Erythroblast (primary cell): ENCODE measurements at regions not wholly inside any gene's neighbourhood (a gene's known extent, or its start where the extent isn't known, plus 50 kb on each side); places are given as distances from the start of the nearest gene placed in this dataset.

Experiments used
- GATA1 ChIP-seq: IDR thresholded peaks from 2 replicates; pipeline ENCODE4 v1.6.1; 2011; ENCODE audit warnings: low read depth, mild to moderate bottlenecking, control low read depth, low read length, moderate library complexity
- POLR2A ChIP-seq: IDR thresholded peaks from 2 replicates; pipeline ENCODE4 v1.6.1; 2011; ENCODE audit warnings: mild to moderate bottlenecking, low read length

DNA sequence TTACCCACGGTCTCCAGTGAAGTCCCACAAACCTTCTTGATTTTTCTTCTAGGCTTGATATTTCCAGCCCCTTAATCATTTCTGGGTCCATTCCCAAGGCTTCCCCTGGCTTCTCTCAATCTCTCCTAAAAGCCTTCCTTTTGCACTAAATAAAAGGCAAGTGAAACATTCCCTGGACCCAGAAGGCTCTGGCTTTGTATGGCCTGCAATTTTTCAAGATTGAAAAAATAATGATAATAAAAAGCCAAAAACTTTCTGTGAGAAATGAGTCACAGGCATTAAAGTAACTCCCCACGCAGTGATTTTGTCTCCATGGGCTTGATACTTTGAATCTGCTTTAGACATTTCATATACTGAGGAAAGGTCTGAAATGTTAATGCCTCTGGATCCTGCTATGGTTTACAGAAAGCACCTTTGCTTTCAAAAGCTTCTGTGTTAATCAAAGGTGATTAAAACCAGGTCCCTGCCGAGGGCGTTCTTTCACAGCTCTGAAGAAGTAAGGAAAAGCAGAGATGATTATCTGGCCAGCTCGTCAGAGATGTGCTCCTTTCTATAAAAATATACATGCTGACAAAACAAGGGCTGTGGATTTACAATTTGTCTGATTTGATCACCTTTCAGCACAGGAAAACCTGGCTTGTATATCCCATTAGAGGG, 118.9 kb upstream of the TMEM72 start:
- TF ChIP-seq POLR2A, result no peak
- TF ChIP-seq GATA1, result no peak
